ENCODE measurements at regions not wholly inside any gene's neighbourhood (a gene's known extent, or its start where the extent isn't known, plus 50 kb on each side); places are given as distances from the start of the nearest gene placed in this dataset.
A peak's percentile ranks its signal among the peaks of the same experiment; 100 is the strongest.

DNA sequence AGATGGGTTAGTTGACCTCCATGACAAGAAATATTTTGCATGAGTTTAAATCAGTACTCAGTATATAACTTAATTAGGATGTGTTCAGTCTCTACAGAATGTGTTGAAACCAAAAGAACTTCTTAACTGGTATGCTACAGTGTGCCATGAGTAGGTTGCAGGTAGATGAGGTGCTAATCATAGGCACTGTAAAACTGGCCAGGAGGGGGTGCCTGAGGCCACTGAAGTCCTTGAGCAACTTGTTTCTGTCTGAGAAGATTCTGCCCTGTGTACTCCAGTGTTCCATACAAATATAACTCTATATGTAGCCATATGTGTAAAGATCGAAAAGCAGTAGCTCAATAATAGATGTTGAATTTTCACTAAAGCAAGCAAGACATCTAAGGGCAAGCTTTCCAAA lies 549.2 kb upstream of the KLF12 start:
- Histone ChIP-seq H3F3A (replicated peaks; ENCODE audit: low read depth) (no peaks in the 10 kb centered on the region), H3K79me2 (replicated peaks; ENCODE audit: insufficient read depth) (no peaks in the 10 kb centered on the region), H3K4me3 (no peak overlapping the region), H3K4me1 (ENCODE audit: insufficient read depth) (peaks cover 7% of the 10 kb centered on the region; the same call in 1 of the 2 replicates), H3K27me3 (ENCODE audit: insufficient read depth) (no peaks in the 10 kb centered on the region), H3K9me2 (ENCODE audit: insufficient read depth) (no peaks in the 10 kb centered on the region; the same call in 1 of the 2 replicates), H3K36me3 (ENCODE audit: insufficient read depth) (no peaks in the 10 kb centered on the region; the same call in 1 of the 2 replicates), H3K4me2 (no peak overlapping the region), H4K20me1 (replicated peaks; ENCODE audit: insufficient read depth) (no peaks in the 10 kb centered on the region), H3K27ac (ENCODE audit: low read depth) (no peak overlapping the region), H2AFZ (no peak overlapping the region)
- H3K27ac Mint-ChIP-seq = no peak overlapping the region
- no peaks in the 10 kb centered on the region; the same call in 2 of the 3 replicates for H3K36me3 Mint-ChIP-seq (ENCODE audit: low read depth)
- no peaks in the 10 kb centered on the region for H3K27me3 Mint-ChIP-seq (ENCODE audit: insufficient read depth, low read depth, poor library complexity)
- H3K4me3 Mint-ChIP-seq = no peak overlapping the region
- ATAC-seq (peak; percentile 41; the same call in 2 of the 3 replicates), DNase-seq (ENCODE audit: low spot score) (peak; percentile 17)
- peaks cover 7% of the 10 kb centered on the region for H3K9me3 Mint-ChIP-seq
- TF ChIP-seq, protein P1, sequence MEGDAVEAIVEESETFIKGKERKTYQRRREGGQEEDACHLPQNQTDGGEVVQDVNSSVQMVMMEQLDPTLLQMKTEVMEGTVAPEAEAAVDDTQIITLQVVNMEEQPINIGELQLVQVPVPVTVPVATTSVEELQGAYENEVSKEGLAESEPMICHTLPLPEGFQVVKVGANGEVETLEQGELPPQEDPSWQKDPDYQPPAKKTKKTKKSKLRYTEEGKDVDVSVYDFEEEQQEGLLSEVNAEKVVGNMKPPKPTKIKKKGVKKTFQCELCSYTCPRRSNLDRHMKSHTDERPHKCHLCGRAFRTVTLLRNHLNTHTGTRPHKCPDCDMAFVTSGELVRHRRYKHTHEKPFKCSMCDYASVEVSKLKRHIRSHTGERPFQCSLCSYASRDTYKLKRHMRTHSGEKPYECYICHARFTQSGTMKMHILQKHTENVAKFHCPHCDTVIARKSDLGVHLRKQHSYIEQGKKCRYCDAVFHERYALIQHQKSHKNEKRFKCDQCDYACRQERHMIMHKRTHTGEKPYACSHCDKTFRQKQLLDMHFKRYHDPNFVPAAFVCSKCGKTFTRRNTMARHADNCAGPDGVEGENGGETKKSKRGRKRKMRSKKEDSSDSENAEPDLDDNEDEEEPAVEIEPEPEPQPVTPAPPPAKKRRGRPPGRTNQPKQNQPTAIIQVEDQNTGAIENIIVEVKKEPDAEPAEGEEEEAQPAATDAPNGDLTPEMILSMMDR (conservative IDR thresholded peaks at IDR 0.05; ENCODE audit: low read depth in 2 of 2) = peak; percentile 26 to 53; a peak in 3 of 4 replicates
- no peak for TF ChIP-seq EZH2phosphoT487 (IDR thresholded peaks at IDR 0.05; ENCODE audit: unreplicated experiment)
- peaks cover 5% of the 10 kb centered on the region; the same call in 2 of the 3 replicates for H3K4me1 Mint-ChIP-seq

DNA sequence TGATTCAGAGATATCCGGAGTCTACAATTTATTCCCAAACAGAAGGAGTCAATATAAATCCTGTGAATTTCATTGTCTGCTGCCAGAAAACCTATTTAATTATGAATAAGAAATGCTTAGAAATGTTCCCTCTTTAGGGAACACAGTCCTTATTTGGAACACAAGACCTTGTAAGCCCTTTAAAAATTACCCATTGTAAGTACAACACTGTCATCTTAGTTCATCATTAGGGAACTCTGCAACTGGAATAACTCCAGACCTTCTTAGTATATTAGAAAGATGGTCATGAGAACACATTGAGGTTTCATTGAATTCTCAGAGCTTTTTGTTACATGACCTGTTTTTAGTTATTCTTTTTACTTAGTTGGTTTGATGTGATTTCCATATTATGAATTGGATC lies 548.5 kb upstream of the KLF12 start:
- H3K27ac Mint-ChIP-seq = no peak overlapping the region
- peaks cover 4% of the 10 kb centered on the region; the same call in 2 of the 3 replicates for H3K4me1 Mint-ChIP-seq
- H3K27me3 Mint-ChIP-seq (ENCODE audit: insufficient read depth, low read depth, poor library complexity) = no peaks in the 10 kb centered on the region
- H3K4me1 ChIP-seq (ENCODE audit: insufficient read depth) = peaks cover 3% of the 10 kb centered on the region; the same call in 1 of the 2 replicates
- H3F3A ChIP-seq (replicated peaks; ENCODE audit: low read depth) = no peaks in the 10 kb centered on the region
- H4K20me1 ChIP-seq (replicated peaks; ENCODE audit: insufficient read depth) = no peaks in the 10 kb centered on the region
- no peaks in the 10 kb centered on the region; the same call in 1 of the 2 replicates for H3K9me2 ChIP-seq (ENCODE audit: insufficient read depth)
- no peak overlapping the region for H3K4me3 Mint-ChIP-seq
- ATAC-seq = no peak
- no peak overlapping the region for H3K27ac ChIP-seq (ENCODE audit: low read depth)
- no peaks in the 10 kb centered on the region for H3K27me3 ChIP-seq (ENCODE audit: insufficient read depth)
- DNase-seq (ENCODE audit: low spot score) = no peak
- no peaks in the 10 kb centered on the region; the same call in 1 of the 2 replicates for H3K36me3 ChIP-seq (ENCODE audit: insufficient read depth)
- no peaks in the 10 kb centered on the region for H3K79me2 ChIP-seq (replicated peaks; ENCODE audit: insufficient read depth)
- no peak overlapping the region for H3K4me2 ChIP-seq
- no peaks in the 10 kb centered on the region; the same call in 2 of the 3 replicates for H3K36me3 Mint-ChIP-seq (ENCODE audit: low read depth)
- H3K9me3 Mint-ChIP-seq = peaks cover 7% of the 10 kb centered on the region
- H2AFZ ChIP-seq = no peak overlapping the region
- H3K4me3 ChIP-seq = no peak overlapping the region
- TF ChIP-seq, protein P2, sequence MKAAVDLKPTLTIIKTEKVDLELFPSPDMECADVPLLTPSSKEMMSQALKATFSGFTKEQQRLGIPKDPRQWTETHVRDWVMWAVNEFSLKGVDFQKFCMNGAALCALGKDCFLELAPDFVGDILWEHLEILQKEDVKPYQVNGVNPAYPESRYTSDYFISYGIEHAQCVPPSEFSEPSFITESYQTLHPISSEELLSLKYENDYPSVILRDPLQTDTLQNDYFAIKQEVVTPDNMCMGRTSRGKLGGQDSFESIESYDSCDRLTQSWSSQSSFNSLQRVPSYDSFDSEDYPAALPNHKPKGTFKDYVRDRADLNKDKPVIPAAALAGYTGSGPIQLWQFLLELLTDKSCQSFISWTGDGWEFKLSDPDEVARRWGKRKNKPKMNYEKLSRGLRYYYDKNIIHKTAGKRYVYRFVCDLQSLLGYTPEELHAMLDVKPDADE (IDR thresholded peaks at IDR 0.05) = no peak
- TF ChIP-seq POLR2AphosphoS5 (IDR thresholded peaks at IDR 0.05; ENCODE audit: low read depth) (no peak), CREB1 (CRISPR knock-in tag; IDR thresholded peaks at IDR 0.05; ENCODE audit: low read depth) (no peak), EZH2 (IDR thresholded peaks at IDR 0.05; ENCODE audit: low read depth, unreplicated experiment) (no peak), ZNF331 (CRISPR knock-in tag; IDR thresholded peaks at IDR 0.05; ENCODE audit: low read depth) (no peak), NANOG (IDR thresholded peaks at IDR 0.05; ENCODE audit: borderline replicate concordance) (no peak), ZNF114 (CRISPR knock-in tag; IDR thresholded peaks at IDR 0.05) (no peak), JUNB (IDR thresholded peaks at IDR 0.05; ENCODE audit: unreplicated experiment) (no peak), STAT1 (IDR thresholded peaks at IDR 0.05; ENCODE audit: unreplicated experiment) (no peak), EZH2phosphoT487 (IDR thresholded peaks at IDR 0.05; ENCODE audit: unreplicated experiment) (no peak)
- TF ChIP-seq, protein P1 (conservative IDR thresholded peaks at IDR 0.05; ENCODE audit: low read depth in 2 of 2) = no peak
- TF ChIP-seq, protein P3, sequence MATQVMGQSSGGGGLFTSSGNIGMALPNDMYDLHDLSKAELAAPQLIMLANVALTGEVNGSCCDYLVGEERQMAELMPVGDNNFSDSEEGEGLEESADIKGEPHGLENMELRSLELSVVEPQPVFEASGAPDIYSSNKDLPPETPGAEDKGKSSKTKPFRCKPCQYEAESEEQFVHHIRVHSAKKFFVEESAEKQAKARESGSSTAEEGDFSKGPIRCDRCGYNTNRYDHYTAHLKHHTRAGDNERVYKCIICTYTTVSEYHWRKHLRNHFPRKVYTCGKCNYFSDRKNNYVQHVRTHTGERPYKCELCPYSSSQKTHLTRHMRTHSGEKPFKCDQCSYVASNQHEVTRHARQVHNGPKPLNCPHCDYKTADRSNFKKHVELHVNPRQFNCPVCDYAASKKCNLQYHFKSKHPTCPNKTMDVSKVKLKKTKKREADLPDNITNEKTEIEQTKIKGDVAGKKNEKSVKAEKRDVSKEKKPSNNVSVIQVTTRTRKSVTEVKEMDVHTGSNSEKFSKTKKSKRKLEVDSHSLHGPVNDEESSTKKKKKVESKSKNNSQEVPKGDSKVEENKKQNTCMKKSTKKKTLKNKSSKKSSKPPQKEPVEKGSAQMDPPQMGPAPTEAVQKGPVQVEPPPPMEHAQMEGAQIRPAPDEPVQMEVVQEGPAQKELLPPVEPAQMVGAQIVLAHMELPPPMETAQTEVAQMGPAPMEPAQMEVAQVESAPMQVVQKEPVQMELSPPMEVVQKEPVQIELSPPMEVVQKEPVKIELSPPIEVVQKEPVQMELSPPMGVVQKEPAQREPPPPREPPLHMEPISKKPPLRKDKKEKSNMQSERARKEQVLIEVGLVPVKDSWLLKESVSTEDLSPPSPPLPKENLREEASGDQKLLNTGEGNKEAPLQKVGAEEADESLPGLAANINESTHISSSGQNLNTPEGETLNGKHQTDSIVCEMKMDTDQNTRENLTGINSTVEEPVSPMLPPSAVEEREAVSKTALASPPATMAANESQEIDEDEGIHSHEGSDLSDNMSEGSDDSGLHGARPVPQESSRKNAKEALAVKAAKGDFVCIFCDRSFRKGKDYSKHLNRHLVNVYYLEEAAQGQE (IDR thresholded peaks at IDR 0.05; ENCODE audit: unreplicated experiment) = no peak
